C4-2B (cell line): ENCODE measurements at regions not wholly inside any gene's neighbourhood (a gene's known extent, or its start where the extent isn't known, plus 50 kb on each side); places are given as distances from the start of the nearest gene placed in this dataset.
"Not testable (repeated sequence)": the region's sequence is repeated elsewhere in the genome, so short reads cannot be mapped to it uniquely, and the experiment has no call there.

Experiments
- H3K27ac ChIP-seq: fragments of 450-650 bp; 2 replicates; pipeline ENCODE4 v1.5.1; 2017
- CTCF ChIP-seq: fragments of 450-650 bp; conservative IDR thresholded peaks from 2 replicates; pipeline ENCODE4 v1.5.1; 2017; ENCODE audit warnings: mild to moderate bottlenecking
- ZFX ChIP-seq: fragments of 450-650 bp; IDR thresholded peaks from 2 replicates; pipeline ENCODE4 v1.6.1; 2017

- no peak overlapping the region for H3K27ac ChIP-seq
- no peak for TF ChIP-seq ZFX
- no peak for TF ChIP-seq CTCF
Measured at GRCh38 chr6:77094821-77095220, 368.5 kb downstream of the HTR1B start.

GRCh38 chr6:77092971-77093370 lies 370.3 kb downstream of the HTR1B start:
- H3K27ac ChIP-seq, result no peak overlapping the region

GRCh38 chr6:77089776-77090175 lies 373.5 kb downstream of the HTR1B start:
- TF ChIP-seq CTCF (no peak), ZFX (no peak)
- H3K27ac ChIP-seq, result no peak overlapping the region

More at GRCh38 chr6:77092971-77093370, 370.3 kb downstream of the HTR1B start:
- TF ChIP-seq CTCF (no peak), ZFX (no peak)

- not testable (repeated sequence) for H3K27ac ChIP-seq
Measured at GRCh38 chr6:77087794-77088318, 375.4 kb downstream of the HTR1B start.

- H3K27ac ChIP-seq, result no peak overlapping the region
- no peak for TF ChIP-seq ZFX
- TF ChIP-seq CTCF, result no peak
Measured at GRCh38 chr6:77074037-77074713, 389.1 kb downstream of the HTR1B start.

- H3K27ac ChIP-seq, result no peak overlapping the region
- no peak for TF ChIP-seq ZFX
Measured at GRCh38 chr6:77073410-77073760, 389.9 kb downstream of the HTR1B start.

- no peak for TF ChIP-seq CTCF
- no peak for TF ChIP-seq ZFX
- H3K27ac ChIP-seq, result no peak overlapping the region
Measured at GRCh38 chr6:77072694-77073409, 390.4 kb downstream of the HTR1B start.

- H3K27ac ChIP-seq, result no peak overlapping the region
- TF ChIP-seq CTCF (no peak), ZFX (no peak)
Measured at GRCh38 chr6:77063494-77063893, 399.8 kb downstream of the HTR1B start.
